Left ventricle myocardium inferior (tissue), 1 donor: ENCODE measurements at regions not wholly inside any gene's neighbourhood (a gene's known extent, or its start where the extent isn't known, plus 50 kb on each side); places are given as distances from the start of the nearest gene placed in this dataset.

Experiments
- DNase-seq: peaks from one replicate; pipeline ENCODE4 v3.0.0-alpha.2; 2020
- H3K27ac ChIP-seq: fragments of 200-600 bp; replicated peaks from 2 replicates; pipeline ENCODE4 v1.8.0; 2021
- H3K27me3 ChIP-seq: fragments of 200-600 bp; 2 replicates; pipeline ENCODE4 v1.8.0; 2021; ENCODE audit warnings: low read depth
- H3K36me3 ChIP-seq: fragments of 200-600 bp; 2 replicates; pipeline ENCODE4 v1.8.0; 2021
- H3K4me1 ChIP-seq: fragments of 200-600 bp; 2 replicates; pipeline ENCODE4 v1.8.0; 2021
- H3K4me3 ChIP-seq: fragments of 200-600 bp; 2 replicates; pipeline ENCODE4 v1.8.0; 2021; ENCODE audit warnings: mild to moderate bottlenecking, moderate library complexity
- H3K9me3 ChIP-seq: fragments of 200-600 bp; replicated peaks from 2 replicates; pipeline ENCODE4 v1.8.0; 2021
- CTCF ChIP-seq: fragments of 200-600 bp; IDR thresholded peaks from 2 replicates; pipeline ENCODE4 v1.8.0; 2021; ENCODE audit warnings: antibody characterized with exemption, mild to moderate bottlenecking, borderline replicate concordance
- intact Hi-C: fragments of 100-400 bp; cut with micrococcal nuclease; formaldehyde crosslinking; loops from one replicate; pipeline ENCODE4 v1.11.0; 2022
- donor health status: DM: no; HTN: yes; CAD: no; lungs with severe emphysema.

DNA sequence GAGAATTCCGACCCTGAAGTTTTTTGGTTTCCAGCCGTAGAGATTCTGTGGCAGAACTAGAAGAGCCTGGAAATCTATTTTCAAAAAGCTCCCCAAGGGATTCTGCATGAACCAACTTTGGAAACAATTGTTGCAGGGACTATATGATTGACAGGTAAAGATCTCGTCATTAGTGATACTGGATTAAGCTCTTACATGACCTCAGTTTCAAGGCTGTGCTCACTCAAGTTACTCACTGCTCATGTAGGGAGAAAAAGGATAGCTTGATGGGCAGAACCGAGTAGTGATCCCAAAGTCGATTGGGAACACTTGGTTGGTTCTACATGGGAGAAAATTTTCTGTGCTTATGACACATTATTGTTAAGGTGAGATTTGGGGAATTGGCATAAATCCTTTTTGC is 142.3 kb upstream of the RASGRP1 start:
- intact Hi-C loops, result no loop called here

DNA sequence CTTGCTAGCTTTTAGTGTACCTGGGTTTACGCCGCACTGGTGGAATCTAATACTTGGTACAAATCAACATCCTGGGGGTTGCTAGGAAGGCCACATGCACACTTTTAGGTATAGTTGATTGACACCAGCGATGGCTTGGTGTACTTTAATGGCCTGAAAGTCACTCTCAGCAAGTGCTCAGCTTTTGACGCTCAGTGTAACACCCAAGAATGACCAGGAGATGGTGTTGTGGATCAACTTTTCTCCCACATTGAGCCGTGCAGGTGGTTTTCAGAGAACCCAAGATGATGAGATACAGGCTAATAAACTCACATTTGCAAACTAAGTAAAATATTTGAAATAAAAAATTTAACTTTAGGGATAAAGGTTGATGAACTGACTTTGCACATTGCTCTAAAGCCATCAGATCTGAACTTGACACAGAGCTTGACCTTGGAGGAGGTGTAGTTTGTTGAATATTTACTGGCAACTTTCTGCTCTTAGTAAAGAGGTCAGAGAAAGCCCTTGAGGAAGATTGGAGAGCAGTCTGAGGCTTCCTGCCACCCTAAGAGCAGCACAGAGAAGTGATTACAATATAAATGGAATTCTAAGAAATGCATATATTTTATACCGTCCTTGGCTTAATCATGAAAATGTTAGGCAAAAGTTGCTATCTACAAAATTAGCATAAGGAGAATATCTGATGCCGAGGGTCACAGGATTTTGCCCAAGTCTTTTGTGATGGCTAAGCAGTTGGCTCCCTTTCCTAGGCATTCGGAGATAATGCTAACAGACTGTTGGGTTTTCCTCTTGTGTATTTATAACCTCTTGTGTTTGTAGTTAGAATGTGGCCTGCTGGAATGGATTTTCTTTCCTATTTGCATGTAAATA is 143.4 kb upstream of the RASGRP1 start:
- Histone ChIP-seq H3K4me1 (no peaks in the 10 kb centered on the region), H3K36me3 (no peaks in the 10 kb centered on the region), H3K27ac (no peak overlapping the region), H3K9me3 (no peaks in the 10 kb centered on the region), H3K27me3 (peaks cover 42% of the 10 kb centered on the region), H3K4me3 (no peak overlapping the region)
- DNase-seq, result no peak
- intact Hi-C loops, result no loop called here
- peak; percentile 75 for TF ChIP-seq CTCF

More for the DNA sequence above, 142.3 kb upstream of the RASGRP1 start:
- Histone ChIP-seq H3K36me3 (no peaks in the 10 kb centered on the region), H3K27me3 (peaks cover 46% of the 10 kb centered on the region), H3K9me3 (no peaks in the 10 kb centered on the region), H3K27ac (no peak overlapping the region), H3K4me1 (no peaks in the 10 kb centered on the region), H3K4me3 (no peak overlapping the region)
- no peak for TF ChIP-seq CTCF
- DNase-seq, result no peak

GRCh38 chr15:38708672-38709180 is 144.1 kb upstream of the RASGRP1 start:
- no peaks in the 10 kb centered on the region for H3K4me1 ChIP-seq
- H3K36me3 ChIP-seq, result no peaks in the 10 kb centered on the region
- no peak overlapping the region for H3K4me3 ChIP-seq
- no peak for TF ChIP-seq CTCF
- peaks cover 37% of the 10 kb centered on the region for H3K27me3 ChIP-seq
- H3K9me3 ChIP-seq, result no peaks in the 10 kb centered on the region
- no peak for DNase-seq
- no peak overlapping the region for H3K27ac ChIP-seq
- intact Hi-C loops, result no loop called here

DNA sequence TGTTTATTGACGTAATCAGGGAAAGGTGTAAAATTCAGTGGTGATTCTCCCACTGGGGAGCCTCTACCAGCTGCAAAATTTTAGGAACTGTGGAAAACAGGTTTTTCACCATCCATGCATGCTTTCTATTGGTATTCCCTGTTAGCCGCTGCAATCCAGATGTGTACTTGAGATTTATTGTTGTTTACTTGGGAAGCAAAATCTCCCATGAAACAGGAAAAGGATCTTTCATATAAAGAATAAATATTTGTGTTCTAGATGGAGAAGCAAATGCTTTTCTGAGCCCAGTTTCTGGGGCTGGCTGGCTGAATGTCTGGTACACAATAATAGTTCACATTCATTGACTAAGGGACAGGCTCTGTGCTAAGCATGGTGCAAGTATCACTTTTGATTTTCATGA is 144.6 kb upstream of the RASGRP1 start:
- Histone ChIP-seq H3K4me1 (no peaks in the 10 kb centered on the region), H3K36me3 (no peaks in the 10 kb centered on the region), H3K9me3 (no peaks in the 10 kb centered on the region), H3K27me3 (peaks cover 35% of the 10 kb centered on the region), H3K27ac (no peak overlapping the region), H3K4me3 (no peak overlapping the region)
- intact Hi-C loops, result no loop called here
- no peak for TF ChIP-seq CTCF
- no peak for DNase-seq

GRCh38 chr15:38714309-38715072 is 149.9 kb upstream of the RASGRP1 start:
- Histone ChIP-seq H3K27me3 (peaks cover 16% of the 10 kb centered on the region), H3K9me3 (no peaks in the 10 kb centered on the region), H3K4me1 (no peaks in the 10 kb centered on the region), H3K4me3 (no peak overlapping the region), H3K27ac (no peak overlapping the region), H3K36me3 (no peaks in the 10 kb centered on the region)
- intact Hi-C loops, result no loop called here
- no peak for TF ChIP-seq CTCF
- DNase-seq, result no peak
